NCI-H748 treated with DMSO at 0.1 percent for 48 hours (cell line): ENCODE measurements at regions not wholly inside any gene's neighbourhood (a gene's known extent, or its start where the extent isn't known, plus 50 kb on each side); places are given as distances from the start of the nearest gene placed in this dataset.

Source experiments
- DNase-seq: peaks from one replicate; lab custom pipeline; 2025; lab: John Stamatoyannopoulos, UW

GRCh38 chr5:50964746-50965653 is 298.6 kb downstream of the PARP8 start:
- DNase-seq = peak; percentile 63

GRCh38 chr5:50965654-50966375 is 299.4 kb downstream of the PARP8 start:
- peak; percentile 63 for DNase-seq

- peak; percentile 66 for DNase-seq
These were observed 300.6 kb downstream of the PARP8 start for GRCh38 chr5:50967009-50967562.

- DNase-seq = peak; percentile 87
These were observed 301.3 kb downstream of the PARP8 start for GRCh38 chr5:50967563-50968355.

GRCh38 chr5:50968356-50969149 is 302.1 kb downstream of the PARP8 start:
- peak; percentile 78 for DNase-seq

- DNase-seq = peak; percentile 89
These were observed 303.0 kb downstream of the PARP8 start for GRCh38 chr5:50969151-50970031.

- no peak for DNase-seq
These were observed 309.4 kb downstream of the PARP8 start for GRCh38 chr5:50975840-50976239.

- DNase-seq = no peak
These were observed 312.5 kb downstream of the PARP8 start for GRCh38 chr5:50978924-50979323.

GRCh38 chr5:50984640-50985039 is 318.2 kb downstream of the PARP8 start:
- no peak for DNase-seq

GRCh38 chr5:50990296-50990924 is 324.0 kb downstream of the PARP8 start:
- no peak for DNase-seq

GRCh38 chr5:50995285-50995942 is 329.0 kb downstream of the PARP8 start:
- DNase-seq = no peak

GRCh38 chr5:51001227-51001923 is 334.9 kb downstream of the PARP8 start:
- DNase-seq = no peak

GRCh38 chr5:51002368-51002767 is 335.9 kb downstream of the PARP8 start:
- DNase-seq = no peak

GRCh38 chr5:51013036-51013435 is 346.6 kb downstream of the PARP8 start:
- no peak for DNase-seq

GRCh38 chr5:51018423-51018822 is 352.0 kb downstream of the PARP8 start:
- no peak for DNase-seq

GRCh38 chr5:51024263-51024662 is 357.8 kb downstream of the PARP8 start:
- no peak for DNase-seq

- no peak for DNase-seq
These were observed 356.0 kb upstream of the ISL1 start for GRCh38 chr5:51027271-51027670.

- DNase-seq = no peak
These were observed 354.9 kb upstream of the ISL1 start for GRCh38 chr5:51028394-51028793.

- peak; percentile 73 for DNase-seq
These were observed 350.0 kb upstream of the ISL1 start for GRCh38 chr5:51033215-51033614.
